Amygdala (tissue), 56 donors: ENCODE measurements at regions not wholly inside any gene's neighbourhood (a gene's known extent, or its start where the extent isn't known, plus 50 kb on each side); places are given as distances from the start of the nearest gene placed in this dataset.

Experiments
- DNase-seq, 56 donors: peaks; one replicate each; lab custom pipeline; 2025; lab: John Stamatoyannopoulos, UW

GRCh38 chr10:125515571-125515970 lies 167.4 kb downstream of the TEX36 start:
- DNase-seq = no peak

GRCh38 chr10:125514206-125515162 lies 168.5 kb downstream of the TEX36 start:
- no peak for DNase-seq

GRCh38 chr10:125513429-125514182 lies 169.4 kb downstream of the TEX36 start:
- DNase-seq = no peak

- no peak for DNase-seq
Measured at GRCh38 chr10:125510998-125511397, 172.0 kb downstream of the TEX36 start.

GRCh38 chr10:125505648-125506047 lies 177.3 kb downstream of the TEX36 start:
- no peak for DNase-seq

- no peak for DNase-seq
Measured at GRCh38 chr10:125502276-125502675, 180.7 kb downstream of the TEX36 start.

- DNase-seq = no peak
Measured at GRCh38 chr10:125495386-125495785, 187.6 kb downstream of the TEX36 start.

GRCh38 chr10:125494651-125495239 lies 188.2 kb downstream of the TEX36 start:
- DNase-seq = no peak

- DNase-seq = no peak
Measured at GRCh38 chr10:125491381-125491780, 191.6 kb downstream of the TEX36 start.

- DNase-seq = no peak
Measured at GRCh38 chr10:125489731-125490130, 193.2 kb downstream of the TEX36 start.

- DNase-seq = no peak
Measured at GRCh38 chr10:125485665-125486064, 197.3 kb downstream of the TEX36 start.

GRCh38 chr10:125484035-125484732 lies 198.8 kb downstream of the TEX36 start:
- no peak for DNase-seq

- DNase-seq = no peak
Measured at GRCh38 chr10:125482637-125483036, 200.3 kb downstream of the TEX36 start.

- DNase-seq = no peak
Measured at GRCh38 chr10:125482108-125482507, 200.9 kb downstream of the TEX36 start.

- no peak for DNase-seq
Measured at GRCh38 chr10:125479059-125479458, 203.9 kb downstream of the TEX36 start.

GRCh38 chr10:125475815-125476214 lies 207.1 kb downstream of the TEX36 start:
- DNase-seq = no peak

GRCh38 chr10:125473143-125473793 lies 209.7 kb downstream of the TEX36 start:
- DNase-seq = no peak

GRCh38 chr10:125472010-125472607 lies 210.9 kb downstream of the TEX36 start:
- no peak for DNase-seq

GRCh38 chr10:125468278-125468677 lies 214.7 kb downstream of the TEX36 start:
- no peak for DNase-seq

- no peak for DNase-seq
Measured at GRCh38 chr10:125466685-125467084, 216.3 kb downstream of the TEX36 start.
